ENCODE measurements at regions not wholly inside any gene's neighbourhood (a gene's known extent, or its start where the extent isn't known, plus 50 kb on each side); places are given as distances from the start of the nearest gene placed in this dataset.
"Not testable (repeated sequence)": the region's sequence is repeated elsewhere in the genome, so short reads cannot be mapped to it uniquely, and the experiment has no call there.

GRCh38 chr2:65782186-65782585 is 349.8 kb upstream of the SPRED2 start:
- no peak overlapping the region for H3K9ac ChIP-seq (ENCODE audit: low read depth, low read length)
- H3K9me3 ChIP-seq (ENCODE audit: control insufficient read depth, insufficient read depth, low read length), result no peaks in the 10 kb centered on the region
- no peaks in the 10 kb centered on the region for H3K36me3 ChIP-seq (ENCODE audit: insufficient read depth, low read length)
- no peaks in the 10 kb centered on the region for H3K4me1 ChIP-seq (ENCODE audit: insufficient read depth, low read length)

DNA sequence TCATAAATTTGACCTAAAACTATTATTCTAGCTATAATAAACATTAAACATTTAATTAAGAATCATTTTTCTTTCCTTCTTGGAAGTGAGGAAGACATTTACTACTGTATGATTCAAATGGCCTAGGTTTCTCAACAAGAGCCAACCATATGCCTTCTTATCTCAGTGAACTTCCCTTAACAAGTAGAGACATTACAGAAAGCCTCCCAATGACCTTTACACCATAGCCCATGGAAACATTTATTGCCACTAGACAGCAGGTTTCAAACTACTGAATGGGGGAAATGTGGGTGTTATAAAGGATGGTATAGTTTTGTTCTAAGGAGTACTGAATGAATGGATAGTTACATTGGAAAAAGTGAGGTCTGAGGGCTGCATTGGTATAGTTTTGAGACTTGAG is 349.4 kb upstream of the SPRED2 start:
- Histone ChIP-seq H3K9me3 (ENCODE audit: control insufficient read depth, insufficient read depth, low read length) (no peaks in the 10 kb centered on the region), H3K9ac (ENCODE audit: low read depth, low read length) (no peak overlapping the region), H3K36me3 (ENCODE audit: insufficient read depth, low read length) (no peaks in the 10 kb centered on the region), H3K4me1 (ENCODE audit: insufficient read depth, low read length) (no peaks in the 10 kb centered on the region)

DNA sequence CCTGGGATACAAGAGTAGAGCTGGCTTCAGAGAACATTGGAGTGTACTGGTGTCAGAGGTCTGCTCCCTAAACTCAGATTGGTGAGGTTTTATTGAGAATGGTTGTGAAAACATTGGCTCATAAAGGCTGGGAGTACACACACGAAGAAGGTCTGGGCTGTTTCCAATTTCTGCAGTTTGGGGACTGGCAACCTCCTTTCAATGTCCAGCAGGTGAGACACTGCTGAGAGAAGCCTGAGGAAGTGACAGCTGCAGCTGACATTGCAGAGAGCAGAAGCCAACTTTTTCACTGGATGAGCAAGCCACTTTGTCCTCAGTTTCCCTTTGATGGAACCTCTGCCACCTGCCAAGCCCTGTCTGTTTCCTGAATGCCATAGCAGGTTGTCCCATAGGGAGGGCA is 346.6 kb upstream of the SPRED2 start:
- no peaks in the 10 kb centered on the region for H3K4me1 ChIP-seq (ENCODE audit: insufficient read depth, low read length)
- no peaks in the 10 kb centered on the region for H3K9me3 ChIP-seq (ENCODE audit: control insufficient read depth, insufficient read depth, low read length)
- no peaks in the 10 kb centered on the region for H3K36me3 ChIP-seq (ENCODE audit: insufficient read depth, low read length)
- no peak overlapping the region for H3K9ac ChIP-seq (ENCODE audit: low read depth, low read length)

DNA sequence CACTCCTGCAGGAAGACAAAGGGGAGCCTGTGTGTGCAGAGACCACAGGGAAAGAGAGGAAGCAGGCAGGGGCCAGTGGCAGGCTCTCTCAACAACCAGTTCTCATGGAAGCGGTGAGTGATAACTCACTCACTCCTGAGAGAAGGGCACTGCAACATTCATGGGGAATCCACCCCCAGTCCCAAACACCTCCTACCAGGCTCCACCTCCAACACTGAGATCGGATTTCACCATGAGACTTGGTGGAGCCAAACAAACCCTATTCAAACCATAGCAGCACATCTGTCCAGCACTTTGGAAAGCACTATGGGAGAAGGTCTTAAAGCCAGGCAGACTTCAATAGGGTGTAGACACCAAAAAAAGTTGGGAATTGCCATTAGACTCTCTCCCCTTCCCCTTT is 345.7 kb upstream of the SPRED2 start:
- no peaks in the 10 kb centered on the region for H3K36me3 ChIP-seq (ENCODE audit: insufficient read depth, low read length)
- no peaks in the 10 kb centered on the region for H3K9me3 ChIP-seq (ENCODE audit: control insufficient read depth, insufficient read depth, low read length)

DNA sequence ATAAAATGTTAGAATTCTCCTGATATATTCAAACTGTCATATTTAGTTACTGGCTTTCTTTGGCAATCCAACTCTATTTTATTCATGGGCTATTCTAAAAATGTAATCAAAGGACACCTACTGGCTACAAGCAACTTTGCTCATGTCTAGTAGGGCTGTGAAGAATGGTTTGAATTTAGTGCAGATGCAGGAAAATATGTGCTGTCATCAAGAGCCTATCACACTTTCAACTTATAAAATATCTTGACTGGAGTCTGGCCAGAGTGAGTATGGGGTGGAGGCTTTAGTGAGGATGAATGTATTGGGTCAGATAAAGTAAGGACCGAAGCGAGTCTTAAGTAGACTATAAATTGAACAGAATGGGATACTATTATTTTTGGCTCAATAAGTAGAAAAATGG is 343.4 kb upstream of the SPRED2 start:
- no peak overlapping the region for H3K9ac ChIP-seq (ENCODE audit: low read depth, low read length)
- no peaks in the 10 kb centered on the region for H3K4me1 ChIP-seq (ENCODE audit: insufficient read depth, low read length)
- no peaks in the 10 kb centered on the region for H3K36me3 ChIP-seq (ENCODE audit: insufficient read depth, low read length)
- no peaks in the 10 kb centered on the region for H3K9me3 ChIP-seq (ENCODE audit: control insufficient read depth, insufficient read depth, low read length)

More for the DNA sequence above, 345.7 kb upstream of the SPRED2 start:
- H3K4me1 ChIP-seq (ENCODE audit: insufficient read depth, low read length), result no peaks in the 10 kb centered on the region
- H3K9ac ChIP-seq (ENCODE audit: low read depth, low read length), result no peak overlapping the region

DNA sequence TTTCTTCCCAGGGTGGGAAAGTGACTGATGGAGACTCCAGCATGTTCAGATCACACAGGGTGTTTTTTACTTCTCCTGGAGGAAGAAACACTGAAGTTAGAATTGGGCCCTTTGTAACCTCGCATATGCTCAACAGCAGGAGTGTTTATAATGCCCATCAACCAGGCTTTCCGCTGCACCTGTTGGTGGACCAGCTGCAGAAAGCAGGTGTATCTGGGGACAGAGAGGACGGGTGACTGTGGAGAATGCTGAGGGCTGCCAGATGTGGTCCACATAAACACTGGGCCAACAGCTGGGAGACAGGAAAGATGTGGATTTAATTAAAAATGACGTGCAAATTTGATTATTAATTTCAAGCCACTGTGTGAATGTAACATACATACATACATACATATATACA is 335.5 kb upstream of the SPRED2 start:
- Histone ChIP-seq H3K9me3 (ENCODE audit: control insufficient read depth, insufficient read depth, low read length) (no peaks in the 10 kb centered on the region), H3K4me1 (ENCODE audit: insufficient read depth, low read length) (no peaks in the 10 kb centered on the region), H3K9ac (ENCODE audit: low read depth, low read length) (no peak overlapping the region), H3K36me3 (ENCODE audit: insufficient read depth, low read length) (no peaks in the 10 kb centered on the region)

GRCh38 chr2:65766768-65767267 is 334.4 kb upstream of the SPRED2 start:
- H3K9ac ChIP-seq (ENCODE audit: low read depth, low read length), result no peak overlapping the region
- no peaks in the 10 kb centered on the region for H3K36me3 ChIP-seq (ENCODE audit: insufficient read depth, low read length)
- H3K9me3 ChIP-seq (ENCODE audit: control insufficient read depth, insufficient read depth, low read length), result no peaks in the 10 kb centered on the region
- H3K4me1 ChIP-seq (ENCODE audit: insufficient read depth, low read length), result no peaks in the 10 kb centered on the region

DNA sequence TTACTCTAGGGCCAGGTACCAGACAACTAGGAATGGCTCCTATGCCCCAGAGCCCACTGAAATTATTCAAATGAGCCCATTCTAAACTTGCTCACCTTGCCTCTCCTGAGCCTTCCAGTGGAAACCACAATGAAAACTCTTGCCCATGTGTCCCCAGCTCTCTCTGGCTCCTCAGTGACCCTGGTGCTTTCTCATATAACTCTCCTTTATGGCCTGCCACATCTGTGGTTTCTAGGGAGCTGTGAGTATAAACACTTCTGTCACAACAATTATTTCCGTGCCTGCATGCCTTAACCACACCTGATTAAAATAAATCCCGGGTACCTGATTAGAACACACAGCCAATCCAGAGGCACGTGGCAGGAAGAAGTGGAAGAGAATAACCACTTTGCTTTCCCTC is 333.0 kb upstream of the SPRED2 start:
- Histone ChIP-seq H3K9ac (ENCODE audit: low read depth, low read length) (no peak overlapping the region), H3K9me3 (ENCODE audit: control insufficient read depth, insufficient read depth, low read length) (no peaks in the 10 kb centered on the region), H3K36me3 (ENCODE audit: insufficient read depth, low read length) (no peaks in the 10 kb centered on the region), H3K4me1 (ENCODE audit: insufficient read depth, low read length) (no peaks in the 10 kb centered on the region)

DNA sequence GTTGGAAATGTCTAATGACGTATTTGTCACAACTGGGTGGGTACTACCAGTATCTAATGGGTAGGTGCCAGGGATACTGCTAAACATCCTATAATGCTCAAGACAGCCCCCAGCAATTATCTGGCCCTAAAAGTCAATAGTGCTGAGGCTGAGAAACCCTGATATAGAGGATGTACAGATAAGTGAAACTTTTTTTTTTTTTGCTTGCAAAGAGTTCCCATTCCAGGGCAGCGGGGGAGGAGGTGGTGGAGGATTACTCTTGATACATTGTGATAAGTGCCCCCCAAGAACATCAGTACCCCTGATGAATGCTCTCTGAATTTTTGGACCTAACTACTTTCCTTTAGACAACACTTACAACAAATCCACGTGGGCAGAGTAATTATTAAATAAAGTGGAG is 329.7 kb upstream of the SPRED2 start:
- no peak overlapping the region for H3K9ac ChIP-seq (ENCODE audit: low read depth, low read length)
- H3K4me1 ChIP-seq (ENCODE audit: insufficient read depth, low read length), result no peaks in the 10 kb centered on the region
- no peaks in the 10 kb centered on the region for H3K36me3 ChIP-seq (ENCODE audit: insufficient read depth, low read length)
- H3K9me3 ChIP-seq (ENCODE audit: control insufficient read depth, insufficient read depth, low read length), result no peaks in the 10 kb centered on the region

GRCh38 chr2:65754219-65754618 is 321.8 kb upstream of the SPRED2 start:
- no peak overlapping the region for H3K9ac ChIP-seq (ENCODE audit: low read depth, low read length)
- H3K4me1 ChIP-seq (ENCODE audit: insufficient read depth, low read length), result no peaks in the 10 kb centered on the region
- no peaks in the 10 kb centered on the region for H3K9me3 ChIP-seq (ENCODE audit: control insufficient read depth, insufficient read depth, low read length)
- H3K36me3 ChIP-seq (ENCODE audit: insufficient read depth, low read length), result no peaks in the 10 kb centered on the region

GRCh38 chr2:65751408-65751807 is 319.0 kb upstream of the SPRED2 start:
- Histone ChIP-seq H3K9ac (ENCODE audit: low read depth, low read length) (no peak overlapping the region), H3K4me1 (ENCODE audit: insufficient read depth, low read length) (no peaks in the 10 kb centered on the region; the same call in 1 of the 2 replicates), H3K36me3 (ENCODE audit: insufficient read depth, low read length) (no peaks in the 10 kb centered on the region), H3K9me3 (ENCODE audit: control insufficient read depth, insufficient read depth, low read length) (no peaks in the 10 kb centered on the region)

DNA sequence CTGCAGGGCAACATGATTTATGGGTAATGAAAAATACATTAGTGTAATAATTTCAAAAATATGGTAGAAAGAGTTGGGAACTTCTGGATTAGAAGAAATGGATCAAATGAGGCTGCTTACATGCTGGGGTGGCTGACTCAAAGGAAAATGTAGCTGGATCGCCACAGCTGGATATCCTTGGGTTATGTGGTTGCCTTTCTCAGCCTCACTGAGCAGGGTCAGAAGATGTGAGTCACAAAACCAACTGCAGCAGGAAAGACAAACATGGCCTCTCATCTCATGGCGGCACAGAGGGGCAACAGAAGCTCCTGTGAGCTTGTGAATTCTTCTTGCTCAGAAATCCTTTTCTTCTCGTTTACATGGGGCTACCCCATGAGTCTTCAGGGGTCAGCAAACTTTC is 317.1 kb upstream of the SPRED2 start:
- H3K9ac ChIP-seq (ENCODE audit: low read depth, low read length), result no peak overlapping the region

DNA sequence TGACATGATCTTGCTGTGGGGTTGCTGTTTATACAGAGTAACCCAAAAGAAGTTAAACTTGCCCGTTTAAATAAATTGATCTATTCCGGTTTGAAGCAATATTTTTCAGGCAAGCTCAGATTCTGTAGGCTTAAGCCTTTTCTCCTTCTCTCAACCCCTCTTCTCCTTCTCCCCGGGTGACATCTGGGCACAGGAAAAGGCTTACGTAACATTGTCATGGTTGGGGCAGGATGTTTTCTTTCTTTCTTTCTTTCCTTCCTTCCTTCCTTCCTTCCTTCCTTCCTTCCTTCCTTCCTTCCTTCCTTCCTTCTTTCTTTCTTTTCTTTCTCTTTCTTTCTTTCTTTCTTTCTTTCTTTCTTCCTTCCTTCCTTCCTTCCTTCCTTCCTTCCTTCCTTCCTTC is 315.5 kb upstream of the SPRED2 start:
- H3K4me1 ChIP-seq (ENCODE audit: insufficient read depth, low read length), result not testable (repeated sequence)

More for the DNA sequence above, 317.1 kb upstream of the SPRED2 start:
- no peaks in the 10 kb centered on the region for H3K9me3 ChIP-seq (ENCODE audit: control insufficient read depth, insufficient read depth, low read length)
- H3K36me3 ChIP-seq (ENCODE audit: insufficient read depth, low read length), result no peaks in the 10 kb centered on the region
- no peaks in the 10 kb centered on the region; the same call in 1 of the 2 replicates for H3K4me1 ChIP-seq (ENCODE audit: insufficient read depth, low read length)

DNA sequence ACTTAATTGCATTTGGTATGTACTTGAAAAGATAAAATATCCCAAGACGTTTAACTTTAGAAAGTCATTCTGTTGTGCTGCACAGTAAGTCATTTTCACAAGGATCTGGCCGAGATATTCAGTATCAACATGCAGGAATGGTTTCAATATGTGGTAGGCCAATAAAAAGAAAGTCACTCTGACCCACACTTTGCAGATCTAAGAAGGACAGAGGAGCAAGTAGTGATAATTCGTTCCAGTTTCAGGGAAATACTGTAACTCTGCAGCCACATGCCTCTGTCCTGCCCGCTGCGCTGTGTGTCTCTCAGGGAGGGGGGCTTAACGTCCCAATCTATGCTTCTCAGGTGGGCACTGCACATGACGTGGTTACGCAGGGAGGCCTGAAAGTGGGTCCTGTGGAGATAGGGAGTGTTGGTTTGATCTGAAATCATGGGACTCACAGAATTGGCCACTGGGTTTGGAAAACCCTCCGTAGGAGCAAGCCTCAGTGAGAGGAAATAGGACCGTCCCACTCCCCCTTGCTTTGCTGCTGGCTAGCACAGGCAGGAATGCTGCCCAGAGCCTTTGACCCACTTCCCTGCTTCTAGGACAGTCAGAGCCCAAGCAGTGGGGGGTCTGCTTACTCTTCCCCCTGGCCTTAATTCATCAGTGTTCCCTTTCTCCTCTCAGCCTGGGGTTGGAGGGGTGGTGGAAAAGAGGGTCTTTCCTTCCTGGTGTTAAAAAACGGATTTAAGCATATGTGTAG is 314.7 kb upstream of the SPRED2 start:
- no peak overlapping the region for H3K9ac ChIP-seq (ENCODE audit: low read depth, low read length)
- H3K9me3 ChIP-seq (ENCODE audit: control insufficient read depth, insufficient read depth, low read length), result no peaks in the 10 kb centered on the region
- H3K36me3 ChIP-seq (ENCODE audit: insufficient read depth, low read length), result no peaks in the 10 kb centered on the region
- no peaks in the 10 kb centered on the region; the same call in 1 of the 2 replicates for H3K4me1 ChIP-seq (ENCODE audit: insufficient read depth, low read length)

More for the DNA sequence above, 315.5 kb upstream of the SPRED2 start:
- H3K36me3 ChIP-seq (ENCODE audit: insufficient read depth, low read length); H3K9ac ChIP-seq (ENCODE audit: low read depth, low read length); H3K9me3 ChIP-seq (ENCODE audit: control insufficient read depth, insufficient read depth, low read length): not testable (repeated sequence)

- no peaks in the 10 kb centered on the region for H3K36me3 ChIP-seq (ENCODE audit: insufficient read depth, low read length)
- H3K9ac ChIP-seq (ENCODE audit: low read depth, low read length), result no peak overlapping the region
- H3K9me3 ChIP-seq (ENCODE audit: control insufficient read depth, insufficient read depth, low read length), result no peaks in the 10 kb centered on the region
- H3K4me1 ChIP-seq (ENCODE audit: insufficient read depth, low read length), result no peaks in the 10 kb centered on the region; the same call in 1 of the 2 replicates
These were observed 312.2 kb upstream of the SPRED2 start for GRCh38 chr2:65744477-65745200.
